Panc1 (cell line): ENCODE measurements at regions not wholly inside any gene's neighbourhood (a gene's known extent, or its start where the extent isn't known, plus 50 kb on each side); places are given as distances from the start of the nearest gene placed in this dataset.

ENCODE experiments used
- ATAC-seq: fragments of 200-7000 bp; cut with Tn5 transposase; 2 replicates; pipeline ENCODE4 v1.9.1; 2020; ENCODE audit warnings: mild to moderate bottlenecking, moderate library complexity
- BruUV-seq: library from RNA; stranded (reverse); fragments of 400-500 nt; replicated peaks from 2 replicates; lab custom pipeline; 2021; lab: Mats Ljungman, UMichigan
- CTCF ChIA-PET: fragments of 300-600 bp; sonication (Branson Sonifier 250); formaldehyde crosslinking; loops from one replicate; lab custom pipeline; 2022; ENCODE audit warnings: antibody characterized with exemption; lab: Charles Lee
- POLR2A ChIA-PET: fragments of 300-600 bp; sonication (Branson Sonifier 250); formaldehyde crosslinking; loops from one replicate; lab custom pipeline; 2022; ENCODE audit warnings: antibody characterized with exemption; lab: Charles Lee
- DNase-seq: peaks from one replicate; pipeline ENCODE4 v3.0.0-alpha.2; 2010; ENCODE audit warnings: low read depth, low spot score
- H3K27ac ChIP-seq: 2 replicates; pipeline ENCODE4 v1.5.1; 2011; ENCODE audit warnings: mild to moderate bottlenecking, low read length, inconsistent platforms
- H3K27me3 ChIP-seq: fragments of 200-500 bp; sonication (Bioruptor generic); 2 replicates; pipeline ENCODE4 v1.6.0; 2014; ENCODE audit warnings: low read length, inconsistent platforms; ENCODE audit not compliant: control insufficient read depth, insufficient read depth
- H3K36me3 ChIP-seq: fragments of 200-500 bp; sonication (Bioruptor generic); 2 replicates; pipeline ENCODE4 v1.5.1; 2014; ENCODE audit warnings: inconsistent platforms, mild to moderate bottlenecking, low read length, moderate library complexity; ENCODE audit not compliant: control insufficient read depth, insufficient read depth
- H3K4me1 ChIP-seq: 2 replicates; pipeline ENCODE4 v1.5.1; 2011; ENCODE audit warnings: inconsistent platforms, mild to moderate bottlenecking, low read length, moderate library complexity; ENCODE audit not compliant: control insufficient read depth, insufficient read depth
- H3K4me3 ChIP-seq, 2 experiments: 2 replicates each; pipeline ENCODE4 v1.5.1; 2011 to 2012; ENCODE audit warnings: low read depth in 2 of 2, low read length in 2 of 2, mild to moderate bottlenecking in 2 of 2, inconsistent platforms in 1 of 2, moderate library complexity in 1 of 2
- H3K9me3 ChIP-seq: fragments of 200-500 bp; sonication (Bioruptor generic); 2 replicates; pipeline ENCODE4 v1.5.1; 2014; ENCODE audit warnings: low read depth, mild to moderate bottlenecking, inconsistent platforms, low read length, moderate library complexity; ENCODE audit not compliant: control insufficient read depth, insufficient read depth
- POLR2AphosphoS5 ChIP-seq: IDR thresholded peaks from 2 replicates; pipeline ENCODE4 v1.6.1; 2012; ENCODE audit warnings: mild to moderate bottlenecking, low read depth, low read length, moderate library complexity
- SIN3A ChIP-seq: IDR thresholded peaks from 2 replicates; pipeline ENCODE4 v1.6.1; 2012; ENCODE audit warnings: low read depth, mild to moderate bottlenecking, low read length, moderate library complexity, borderline replicate concordance; ENCODE audit not compliant: insufficient read depth
- TCF7L2 ChIP-seq: IDR thresholded peaks from 2 replicates; pipeline ENCODE4 v1.6.1; 2011; ENCODE audit warnings: mild to moderate bottlenecking, low read depth, low read length, inconsistent platforms
- in situ Hi-C: cut with HindIII; loops from 2 replicates; pipeline ENCODE4 v1.10.0; 2016; ENCODE audit warnings: low sequenced_read_pairs, low pct_unique_long_range_greater_than_20kb
- intact Hi-C: fragments of 100-400 bp; cut with micrococcal nuclease; formaldehyde crosslinking; loops from one replicate; pipeline ENCODE4 v1.10.0; 2022; ENCODE audit not compliant: unreplicated experiment
- TF ChIP-seq, protein P1 (sequence below): fragments of 450-650 bp; IDR thresholded peaks from 2 replicates; pipeline ENCODE4 v1.5.1; 2017; ENCODE audit warnings: mild to moderate bottlenecking
- TF ChIP-seq, protein P2 (sequence below), 2 experiments: IDR thresholded peaks; 2 replicates each; pipeline ENCODE4 v1.6.1; 2011 to 2012; ENCODE audit warnings: low read depth in 2 of 2, control low read depth in 1 of 2, low read length in 1 of 2, mild to moderate bottlenecking in 1 of 2, moderate library complexity in 1 of 2; ENCODE audit not compliant: insufficient read depth in 1 of 2

DNA sequence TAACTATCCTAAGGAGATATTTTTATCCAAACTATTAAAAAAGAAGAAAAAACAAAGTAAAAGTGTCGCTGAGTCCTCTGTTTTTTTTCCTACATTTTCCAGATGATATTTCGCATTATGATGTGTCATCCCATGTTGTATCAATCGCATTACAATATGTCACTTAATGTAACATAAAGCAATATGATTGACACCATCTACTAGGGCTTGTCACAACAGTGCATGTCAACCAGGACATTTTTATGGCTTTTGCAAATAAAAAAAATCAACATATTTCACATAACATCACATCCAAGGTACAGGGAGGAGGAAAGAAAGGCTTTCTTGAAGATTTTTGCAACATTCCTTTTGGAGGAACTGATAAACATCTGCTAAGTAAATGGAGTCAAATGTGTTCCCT lies 308.9 kb downstream of the ETAA1 start:
- Histone ChIP-seq H3K4me1 (no peaks in the 10 kb centered on the region), H3K27ac (no peak overlapping the region), H3K9me3 (no peaks in the 10 kb centered on the region), H3K4me3 (no peak overlapping the region), H3K27me3 (no peaks in the 10 kb centered on the region), H3K36me3 (no peaks in the 10 kb centered on the region)
- POLR2A ChIA-PET: no interaction called here
- in situ Hi-C loops (no loop called here), intact Hi-C loops (no loop called here)
- no peak for DNase-seq
- BruUV-seq: no TSS peak
- TF ChIP-seq, protein P1, sequence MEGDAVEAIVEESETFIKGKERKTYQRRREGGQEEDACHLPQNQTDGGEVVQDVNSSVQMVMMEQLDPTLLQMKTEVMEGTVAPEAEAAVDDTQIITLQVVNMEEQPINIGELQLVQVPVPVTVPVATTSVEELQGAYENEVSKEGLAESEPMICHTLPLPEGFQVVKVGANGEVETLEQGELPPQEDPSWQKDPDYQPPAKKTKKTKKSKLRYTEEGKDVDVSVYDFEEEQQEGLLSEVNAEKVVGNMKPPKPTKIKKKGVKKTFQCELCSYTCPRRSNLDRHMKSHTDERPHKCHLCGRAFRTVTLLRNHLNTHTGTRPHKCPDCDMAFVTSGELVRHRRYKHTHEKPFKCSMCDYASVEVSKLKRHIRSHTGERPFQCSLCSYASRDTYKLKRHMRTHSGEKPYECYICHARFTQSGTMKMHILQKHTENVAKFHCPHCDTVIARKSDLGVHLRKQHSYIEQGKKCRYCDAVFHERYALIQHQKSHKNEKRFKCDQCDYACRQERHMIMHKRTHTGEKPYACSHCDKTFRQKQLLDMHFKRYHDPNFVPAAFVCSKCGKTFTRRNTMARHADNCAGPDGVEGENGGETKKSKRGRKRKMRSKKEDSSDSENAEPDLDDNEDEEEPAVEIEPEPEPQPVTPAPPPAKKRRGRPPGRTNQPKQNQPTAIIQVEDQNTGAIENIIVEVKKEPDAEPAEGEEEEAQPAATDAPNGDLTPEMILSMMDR: no peak
- TF ChIP-seq, protein P2, sequence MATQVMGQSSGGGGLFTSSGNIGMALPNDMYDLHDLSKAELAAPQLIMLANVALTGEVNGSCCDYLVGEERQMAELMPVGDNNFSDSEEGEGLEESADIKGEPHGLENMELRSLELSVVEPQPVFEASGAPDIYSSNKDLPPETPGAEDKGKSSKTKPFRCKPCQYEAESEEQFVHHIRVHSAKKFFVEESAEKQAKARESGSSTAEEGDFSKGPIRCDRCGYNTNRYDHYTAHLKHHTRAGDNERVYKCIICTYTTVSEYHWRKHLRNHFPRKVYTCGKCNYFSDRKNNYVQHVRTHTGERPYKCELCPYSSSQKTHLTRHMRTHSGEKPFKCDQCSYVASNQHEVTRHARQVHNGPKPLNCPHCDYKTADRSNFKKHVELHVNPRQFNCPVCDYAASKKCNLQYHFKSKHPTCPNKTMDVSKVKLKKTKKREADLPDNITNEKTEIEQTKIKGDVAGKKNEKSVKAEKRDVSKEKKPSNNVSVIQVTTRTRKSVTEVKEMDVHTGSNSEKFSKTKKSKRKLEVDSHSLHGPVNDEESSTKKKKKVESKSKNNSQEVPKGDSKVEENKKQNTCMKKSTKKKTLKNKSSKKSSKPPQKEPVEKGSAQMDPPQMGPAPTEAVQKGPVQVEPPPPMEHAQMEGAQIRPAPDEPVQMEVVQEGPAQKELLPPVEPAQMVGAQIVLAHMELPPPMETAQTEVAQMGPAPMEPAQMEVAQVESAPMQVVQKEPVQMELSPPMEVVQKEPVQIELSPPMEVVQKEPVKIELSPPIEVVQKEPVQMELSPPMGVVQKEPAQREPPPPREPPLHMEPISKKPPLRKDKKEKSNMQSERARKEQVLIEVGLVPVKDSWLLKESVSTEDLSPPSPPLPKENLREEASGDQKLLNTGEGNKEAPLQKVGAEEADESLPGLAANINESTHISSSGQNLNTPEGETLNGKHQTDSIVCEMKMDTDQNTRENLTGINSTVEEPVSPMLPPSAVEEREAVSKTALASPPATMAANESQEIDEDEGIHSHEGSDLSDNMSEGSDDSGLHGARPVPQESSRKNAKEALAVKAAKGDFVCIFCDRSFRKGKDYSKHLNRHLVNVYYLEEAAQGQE (IDR thresholded peaks at IDR 0.05; ENCODE audit: insufficient read depth in 1 of 2, low read depth in 2 of 2, low read length in 1 of 2): no peak
- no peak for TF ChIP-seq TCF7L2
- no peak for TF ChIP-seq POLR2AphosphoS5
- no peak for TF ChIP-seq SIN3A
- CTCF ChIA-PET: no interaction called here
- ATAC-seq: no peak

DNA sequence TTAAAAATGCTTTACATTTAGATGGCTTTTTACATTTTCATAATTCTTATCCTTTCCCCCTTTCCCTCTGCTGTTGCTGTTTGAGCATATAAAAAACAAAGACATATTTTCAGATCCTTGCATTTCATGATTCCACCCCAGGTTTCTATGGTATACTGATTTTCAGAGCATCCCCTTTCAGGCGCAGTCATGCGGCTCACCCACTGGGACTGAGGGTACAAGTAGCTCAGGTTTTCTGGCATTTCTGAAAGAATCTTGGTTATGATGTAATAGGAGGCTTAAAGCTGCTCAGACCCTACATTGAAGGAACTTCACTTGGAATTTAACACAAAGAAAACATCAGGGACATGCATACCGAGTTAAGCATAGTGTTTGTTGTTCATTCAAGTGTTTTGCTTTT lies 310.8 kb downstream of the ETAA1 start:
- CTCF ChIA-PET: no interaction called here
- Histone ChIP-seq H3K36me3 (no peaks in the 10 kb centered on the region), H3K4me1 (no peaks in the 10 kb centered on the region), H3K27me3 (no peaks in the 10 kb centered on the region), H3K4me3 (no peak overlapping the region), H3K9me3 (no peaks in the 10 kb centered on the region), H3K27ac (no peak overlapping the region)
- intact Hi-C loops: no loop called here
- no TSS peak for BruUV-seq
- TF ChIP-seq, protein P2 (IDR thresholded peaks at IDR 0.05; ENCODE audit: insufficient read depth in 1 of 2, low read depth in 2 of 2, low read length in 1 of 2): no peak
- TF ChIP-seq, protein P1: no peak
- in situ Hi-C loops: no loop called here
- DNase-seq: no peak
- POLR2A ChIA-PET: no interaction called here
- no peak for ATAC-seq
